Stimulated activated CD4-positive, alpha-beta T cell treated with anti-CD3 and anti-CD28 coated beads, Interleukin-4, amount 100 ng/mL, for 48 hours (primary cell): ENCODE measurements at regions not wholly inside any gene's neighbourhood (a gene's known extent, or its start where the extent isn't known, plus 50 kb on each side); places are given as distances from the start of the nearest gene placed in this dataset.

Experiments
- DNase-seq, 2 donors: peaks; one replicate each; pipeline ENCODE4 v3.0.0-alpha.2; 2020; ENCODE audit warnings: low read depth in 2 of 2

- no peak for DNase-seq
These were observed 379.1 kb downstream of the DMRT2 start for GRCh38 chr9:1429297-1429696.

- no peak for DNase-seq
These were observed 381.3 kb downstream of the DMRT2 start for GRCh38 chr9:1431461-1431860.

- no peak for DNase-seq
These were observed 384.1 kb downstream of the DMRT2 start for GRCh38 chr9:1434052-1434767.

- no peak for DNase-seq
These were observed 384.7 kb downstream of the DMRT2 start for GRCh38 chr9:1434811-1435210.

- DNase-seq: no peak
These were observed 390.1 kb downstream of the DMRT2 start for GRCh38 chr9:1440256-1440655.

- DNase-seq: no peak
These were observed 391.9 kb downstream of the DMRT2 start for GRCh38 chr9:1442105-1442504.

GRCh38 chr9:1443450-1443849, 393.3 kb downstream of the DMRT2 start:
- no peak for DNase-seq

GRCh38 chr9:1446671-1447070, 396.5 kb downstream of the DMRT2 start:
- DNase-seq: no peak

- no peak for DNase-seq
These were observed 403.5 kb downstream of the DMRT2 start for GRCh38 chr9:1453636-1454035.

- no peak for DNase-seq
These were observed 404.1 kb downstream of the DMRT2 start for GRCh38 chr9:1454211-1454610.

GRCh38 chr9:1454616-1455347, 404.6 kb downstream of the DMRT2 start:
- DNase-seq: no peak

- DNase-seq: no peak
These were observed 405.6 kb downstream of the DMRT2 start for GRCh38 chr9:1455766-1456165.

- DNase-seq: no peak
These were observed 406.3 kb downstream of the DMRT2 start for GRCh38 chr9:1456301-1457024.

- no peak for DNase-seq
These were observed 407.3 kb downstream of the DMRT2 start for GRCh38 chr9:1457460-1457859.

- DNase-seq: no peak
These were observed 408.3 kb downstream of the DMRT2 start for GRCh38 chr9:1458503-1458902.

GRCh38 chr9:1460143-1460769, 410.1 kb downstream of the DMRT2 start:
- DNase-seq: no peak

GRCh38 chr9:1461812-1462211, 411.7 kb downstream of the DMRT2 start:
- DNase-seq: no peak

GRCh38 chr9:1462626-1463308, 412.6 kb downstream of the DMRT2 start:
- DNase-seq: no peak

- DNase-seq: no peak
These were observed 419.8 kb downstream of the DMRT2 start for GRCh38 chr9:1469996-1470395.

- DNase-seq: no peak
These were observed 423.9 kb downstream of the DMRT2 start for GRCh38 chr9:1473956-1474634.

- DNase-seq: no peak
These were observed 424.5 kb downstream of the DMRT2 start for GRCh38 chr9:1474671-1475070.
